Neural progenitor cell (in vitro differentiated cells): ENCODE measurements at regions not wholly inside any gene's neighbourhood (a gene's known extent, or its start where the extent isn't known, plus 50 kb on each side); places are given as distances from the start of the nearest gene placed in this dataset.

Experiments
- CTCF ChIP-seq: fragments of 200-600 bp; sonication (generic); IDR thresholded peaks from 2 replicates; pipeline ENCODE4 v1.5.1; 2017; ENCODE audit warnings: antibody characterized with exemption, mild to moderate bottlenecking
- EZH2 ChIP-seq: fragments of 200-600 bp; sonication (generic); IDR thresholded peaks from 2 replicates; pipeline ENCODE4 v1.6.1; 2017; ENCODE audit warnings: antibody characterized with exemption, mild to moderate bottlenecking, moderate library complexity
- EZH2phosphoT487 ChIP-seq: fragments of 200-600 bp; sonication (generic); IDR thresholded peaks from 2 replicates; pipeline ENCODE4 v1.6.1; 2017; ENCODE audit warnings: antibody characterized with exemption

DNA sequence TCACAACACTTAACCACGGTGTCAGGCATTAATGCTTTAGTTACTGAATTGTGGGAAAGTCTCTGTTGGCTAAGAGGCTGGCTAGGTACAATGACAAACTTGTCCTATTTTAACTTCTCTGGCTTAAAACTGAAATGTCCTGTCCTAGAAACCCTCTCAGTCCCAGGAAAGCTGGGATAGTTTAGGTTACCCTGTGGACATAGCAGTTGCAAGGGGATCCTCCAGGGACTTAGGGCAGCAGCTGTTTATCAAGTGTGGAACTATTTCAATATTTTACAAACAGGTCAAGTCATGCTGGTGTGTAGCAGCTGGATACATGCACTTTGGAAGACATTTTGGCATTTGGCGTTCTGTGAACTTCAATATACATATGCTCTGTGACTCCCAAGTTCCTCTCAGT is 95.0 kb upstream of the ARRDC3 start:
- no peak for TF ChIP-seq CTCF
- TF ChIP-seq EZH2 = no peak
- TF ChIP-seq EZH2phosphoT487 = no peak
